WI38 (cell line): ENCODE measurements at regions not wholly inside any gene's neighbourhood (a gene's known extent, or its start where the extent isn't known, plus 50 kb on each side); places are given as distances from the start of the nearest gene placed in this dataset.

Experiments
- H3K4me3 ChIP-seq: 2 replicates; pipeline ENCODE4 v1.5.1; 2011; ENCODE audit warnings: low read depth, mild to moderate bottlenecking, control low read depth, low read length
- TF ChIP-seq, protein P1 (sequence below): IDR thresholded peaks from 2 replicates; pipeline ENCODE4 v1.5.1; 2012; ENCODE audit warnings: low read depth, mild to moderate bottlenecking, control low read depth, low read length

DNA sequence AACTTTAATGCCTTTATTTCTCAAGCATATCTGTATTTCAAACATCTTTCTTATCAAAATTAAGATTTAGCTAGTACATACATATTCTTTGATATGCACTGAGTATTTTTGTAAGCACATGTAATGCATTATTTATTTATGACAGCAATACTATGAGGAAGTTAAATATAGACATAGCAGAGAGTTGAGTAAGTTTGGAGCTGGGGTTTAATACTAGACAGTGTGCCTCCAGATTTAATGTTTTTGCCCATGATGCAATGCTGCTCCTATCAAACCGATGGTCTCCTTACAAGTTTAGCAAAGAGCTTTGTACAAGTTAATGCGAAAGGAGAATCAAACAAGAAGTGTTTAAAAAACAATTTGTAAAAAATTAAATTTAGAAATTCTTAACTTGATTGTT is 826.6 kb upstream of the MGAT4C start:
- no peak overlapping the region for H3K4me3 ChIP-seq
- TF ChIP-seq, protein P1, sequence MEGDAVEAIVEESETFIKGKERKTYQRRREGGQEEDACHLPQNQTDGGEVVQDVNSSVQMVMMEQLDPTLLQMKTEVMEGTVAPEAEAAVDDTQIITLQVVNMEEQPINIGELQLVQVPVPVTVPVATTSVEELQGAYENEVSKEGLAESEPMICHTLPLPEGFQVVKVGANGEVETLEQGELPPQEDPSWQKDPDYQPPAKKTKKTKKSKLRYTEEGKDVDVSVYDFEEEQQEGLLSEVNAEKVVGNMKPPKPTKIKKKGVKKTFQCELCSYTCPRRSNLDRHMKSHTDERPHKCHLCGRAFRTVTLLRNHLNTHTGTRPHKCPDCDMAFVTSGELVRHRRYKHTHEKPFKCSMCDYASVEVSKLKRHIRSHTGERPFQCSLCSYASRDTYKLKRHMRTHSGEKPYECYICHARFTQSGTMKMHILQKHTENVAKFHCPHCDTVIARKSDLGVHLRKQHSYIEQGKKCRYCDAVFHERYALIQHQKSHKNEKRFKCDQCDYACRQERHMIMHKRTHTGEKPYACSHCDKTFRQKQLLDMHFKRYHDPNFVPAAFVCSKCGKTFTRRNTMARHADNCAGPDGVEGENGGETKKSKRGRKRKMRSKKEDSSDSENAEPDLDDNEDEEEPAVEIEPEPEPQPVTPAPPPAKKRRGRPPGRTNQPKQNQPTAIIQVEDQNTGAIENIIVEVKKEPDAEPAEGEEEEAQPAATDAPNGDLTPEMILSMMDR = no peak

- TF ChIP-seq, protein P1 = no peak
- H3K4me3 ChIP-seq = no peak overlapping the region
Measured at GRCh38 chr12:87074781-87075180, 818.6 kb upstream of the MGAT4C start.

DNA sequence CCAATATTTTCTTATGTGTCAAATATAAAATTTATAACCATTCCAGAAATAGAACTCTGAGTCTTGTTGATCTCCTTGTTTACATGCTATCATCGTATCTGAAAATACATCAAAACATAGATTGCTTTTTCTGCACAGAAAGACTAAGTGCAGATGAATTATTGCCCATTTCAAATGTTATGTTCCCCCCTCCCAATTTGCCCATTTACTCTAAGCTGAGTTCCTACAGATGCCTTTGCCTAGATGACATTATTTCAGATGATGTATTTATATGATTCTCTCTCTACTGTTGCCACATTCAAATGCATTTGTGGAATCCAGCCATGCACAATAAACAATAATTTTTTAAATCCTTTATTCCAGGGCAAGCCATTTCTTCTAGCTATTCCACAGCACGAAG is 810.1 kb upstream of the MGAT4C start:
- TF ChIP-seq, protein P1 = no peak
- H3K4me3 ChIP-seq = no peak overlapping the region

- TF ChIP-seq, protein P1 = no peak
- no peak overlapping the region for H3K4me3 ChIP-seq
Measured at GRCh38 chr12:87059231-87059630, 803.0 kb upstream of the MGAT4C start.

- TF ChIP-seq, protein P1 = no peak
- H3K4me3 ChIP-seq = no peak overlapping the region
Measured at GRCh38 chr12:87054226-87054625, 798.0 kb upstream of the MGAT4C start.

DNA sequence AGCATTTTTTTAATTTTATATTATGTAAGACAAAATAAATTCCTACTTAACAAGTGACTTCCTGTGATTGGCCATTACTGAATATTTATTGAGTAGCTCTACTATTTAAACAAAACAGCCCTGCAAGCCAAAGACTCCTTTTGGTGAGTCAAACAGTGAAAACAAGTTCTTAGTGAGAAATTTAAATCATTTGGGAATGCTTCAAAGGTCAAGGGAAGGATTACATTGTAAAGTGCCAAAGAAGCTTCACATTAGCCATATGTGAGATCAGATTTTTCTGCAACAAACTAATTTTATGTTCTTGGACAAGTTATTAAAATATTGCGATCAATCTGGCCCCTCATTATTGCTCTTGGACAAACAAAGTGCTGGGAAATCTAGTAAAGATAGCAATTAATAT is 795.4 kb upstream of the MGAT4C start:
- TF ChIP-seq, protein P1 = no peak
- H3K4me3 ChIP-seq = no peak overlapping the region

DNA sequence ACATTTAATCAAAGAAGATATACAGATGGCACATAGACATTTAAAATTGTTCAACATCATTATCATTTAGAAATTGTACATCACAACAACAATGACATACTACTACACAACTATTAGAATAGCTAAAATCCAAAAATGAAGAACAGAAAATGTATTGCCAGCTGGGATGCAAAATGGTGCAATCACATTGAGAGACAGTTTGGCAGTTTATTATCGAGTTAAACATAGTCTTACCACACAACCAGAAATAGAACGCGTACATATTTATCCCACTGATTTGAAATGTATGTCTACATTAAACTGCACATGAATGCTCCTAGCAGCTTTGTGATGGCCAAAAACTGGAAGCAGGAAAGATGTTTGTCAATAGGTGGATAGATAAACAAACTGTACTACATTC is 791.5 kb upstream of the MGAT4C start:
- TF ChIP-seq, protein P1 = no peak
- no peak overlapping the region for H3K4me3 ChIP-seq
